IMR-90 (cell line): ENCODE measurements at regions not wholly inside any gene's neighbourhood (a gene's known extent, or its start where the extent isn't known, plus 50 kb on each side); places are given as distances from the start of the nearest gene placed in this dataset.
A peak's percentile ranks its signal among the peaks of the same experiment; 100 is the strongest.

Experiments used
- ATAC-seq: fragments of 200-7000 bp; cut with Tn5 transposase; 2 replicates; pipeline ENCODE4 v1.9.1; 2020; ENCODE audit warnings: low read depth, mild to moderate bottlenecking, moderate library complexity
- BruUV-seq: library from RNA; stranded (reverse); fragments of 400-500 nt; replicated peaks from 2 replicates; lab custom pipeline; 2021; lab: Mats Ljungman, UMichigan
- CTCF ChIA-PET: fragments of 300-600 bp; formaldehyde crosslinking; extraction: SDS; loops from one replicate; lab custom pipeline; 2021; ENCODE audit warnings: antibody characterized with exemption; lab: Yijun Ruan, JAX
- POLR2A ChIA-PET: fragments of 300-600 bp; sonication (Branson Sonifier 250); formaldehyde crosslinking; loops from one replicate; lab custom pipeline; 2022; ENCODE audit warnings: antibody characterized with exemption; ENCODE audit not compliant: unreplicated experiment; lab: Charles Lee
- DNase-seq: peaks from one replicate; pipeline ENCODE4 v3.0.0; 2013
- H2AFZ ChIP-seq: replicated peaks from 2 replicates; pipeline ENCODE3; 2013; ENCODE audit warnings: low read length, mild to moderate bottlenecking; ENCODE audit not compliant: poor library complexity
- H2AK5ac ChIP-seq: 2 replicates; pipeline ENCODE4 v1.6.1; 2013; ENCODE audit warnings: low read depth, low read length, inconsistent platforms
- H2AK9ac ChIP-seq: replicated peaks from 2 replicates; pipeline ENCODE3; 2013; ENCODE audit warnings: mild to moderate bottlenecking, low read depth, low read length, moderate library complexity; ENCODE audit not compliant: poor library complexity
- H2BK120ac ChIP-seq: 2 replicates; pipeline ENCODE4 v1.6.1; 2013; ENCODE audit warnings: low read depth, low read length, inconsistent platforms
- H2BK15ac ChIP-seq: 3 replicates; pipeline ENCODE4 v1.6.1; 2013; ENCODE audit warnings: low read depth, low read length, inconsistent platforms
- H2BK20ac ChIP-seq: 2 replicates; pipeline ENCODE4 v1.6.1; 2013; ENCODE audit warnings: low read depth, mild to moderate bottlenecking, inconsistent platforms, low read length, moderate library complexity
- H2BK5ac ChIP-seq: 2 replicates; pipeline ENCODE4 v1.6.1; 2013; ENCODE audit warnings: mild to moderate bottlenecking, low read depth, low read length, inconsistent platforms; ENCODE audit not compliant: poor library complexity, severe bottlenecking
- H3K14ac ChIP-seq: replicated peaks from 2 replicates; pipeline ENCODE4 v1.6.1; 2013; ENCODE audit warnings: low read depth, low read length, inconsistent platforms
- H3K18ac ChIP-seq: 2 replicates; pipeline ENCODE4 v1.6.1; 2013; ENCODE audit warnings: low read depth, low read length, control low read depth
- H3K23ac ChIP-seq: 2 replicates; pipeline ENCODE4 v1.6.1; 2013; ENCODE audit warnings: low read depth, low read length, inconsistent platforms
- H3K27ac ChIP-seq: 2 replicates; pipeline ENCODE4 v1.5.1; 2013; ENCODE audit warnings: mild to moderate bottlenecking, control low read depth, low read length; ENCODE audit not compliant: insufficient read depth
- H3K27me3 ChIP-seq: 2 replicates; pipeline ENCODE4 v1.6.1; 2013; ENCODE audit warnings: low read length; ENCODE audit not compliant: control insufficient read depth, insufficient read depth
- H3K36me3 ChIP-seq: 2 replicates; pipeline ENCODE4 v1.6.1; 2013; ENCODE audit warnings: low read length, mixed read lengths; ENCODE audit not compliant: control insufficient read depth, insufficient read depth
- H3K4ac ChIP-seq: 2 replicates; pipeline ENCODE4 v1.6.1; 2013; ENCODE audit warnings: low read depth, low read length, inconsistent platforms
- H3K4me1 ChIP-seq: 2 replicates; pipeline ENCODE4 v1.6.1; 2013; ENCODE audit warnings: low read length, mixed read lengths; ENCODE audit not compliant: control insufficient read depth, insufficient read depth
- H3K4me2 ChIP-seq: 2 replicates; pipeline ENCODE4 v1.6.1; 2013; ENCODE audit warnings: low read depth, mild to moderate bottlenecking, control low read depth, low read length, moderate library complexity
- H3K4me3 ChIP-seq: 2 replicates; pipeline ENCODE4 v1.5.1; 2013; ENCODE audit warnings: low read depth, mild to moderate bottlenecking, control low read depth, low read length, moderate library complexity; ENCODE audit not compliant: insufficient read depth
- H3K56ac ChIP-seq: 2 replicates; pipeline ENCODE4 v1.6.1; 2013; ENCODE audit warnings: low read length, inconsistent platforms; ENCODE audit not compliant: insufficient read depth; ENCODE audit errors: extremely low read depth
- H3K79me1 ChIP-seq, 2 experiments: 2 replicates each; pipeline ENCODE4 v1.6.1; 2013; ENCODE audit warnings: low read length in 2 of 2, inconsistent platforms in 1 of 2, low read depth in 1 of 2
- H3K9ac ChIP-seq: 2 replicates; pipeline ENCODE4 v1.6.1; 2013; ENCODE audit warnings: low read depth, low read length, control low read depth
- H3K9me1 ChIP-seq: 2 replicates; pipeline ENCODE4 v1.6.1; 2013; ENCODE audit warnings: low read length, inconsistent platforms; ENCODE audit not compliant: insufficient read depth
- H3K9me3 ChIP-seq: 2 replicates; pipeline ENCODE4 v1.6.1; 2013; ENCODE audit warnings: low read length; ENCODE audit not compliant: control insufficient read depth, insufficient read depth
- H4K20me1 ChIP-seq: 2 replicates; pipeline ENCODE4 v1.6.1; 2013; ENCODE audit warnings: low read length, inconsistent platforms; ENCODE audit not compliant: insufficient read depth
- H4K5ac ChIP-seq: 2 replicates; pipeline ENCODE4 v1.6.1; 2013; ENCODE audit warnings: mild to moderate bottlenecking, low read depth, low read length, control low read depth
- H4K8ac ChIP-seq, 2 experiments: 2 replicates each; pipeline ENCODE4 v1.6.1; 2013; ENCODE audit warnings: low read depth in 2 of 2, low read length in 2 of 2, control low read depth in 1 of 2, inconsistent platforms in 1 of 2
- H4K91ac ChIP-seq: 2 replicates; pipeline ENCODE4 v1.6.1; 2013; ENCODE audit warnings: low read depth, low read length, inconsistent platforms; ENCODE audit not compliant: insufficient read depth
- FOS ChIP-seq: fragments of 150-350 bp; IDR thresholded peaks from 2 replicates; pipeline ENCODE4 v1.6.1; 2016; ENCODE audit warnings: low read depth, low read length
- MAFK ChIP-seq: IDR thresholded peaks from 2 replicates; pipeline ENCODE4 v1.6.1; 2012; ENCODE audit warnings: low read depth, low read length, improper control_type of control experiment
- WGBS, 2 experiments: methylation state at CpG; one replicate each; pipeline versions ENCODE4 v1.1.5 to v1.1.7; 2013; ENCODE audit warnings: missing lambda C conversion rate in 2 of 2; ENCODE audit not compliant: insufficient read length in 1 of 2; ENCODE audit errors: extremely low coverage in 2 of 2; 5-methylcytosine and 5-hydroxymethylcytosine counted together
- dilution Hi-C: fragments of 300-500 bp; cut with HindIII; formaldehyde crosslinking; loops from one replicate; pipeline ENCODE4 v1.14.3; 2018; ENCODE audit warnings: low sequenced_read_pairs; ENCODE audit not compliant: unreplicated experiment
- in situ Hi-C: fragments of 300-500 bp; cut with MboI; formaldehyde crosslinking; loops from 3 replicates; pipeline ENCODE4 v1.14.3; 2019; ENCODE audit warnings: low sequenced_read_pairs, inconsistent platforms, mixed read lengths
- intact Hi-C: fragments of 100-400 bp; cut with micrococcal nuclease; formaldehyde crosslinking; loops from 2 replicates; pipeline ENCODE4 v1.10.0; 2022

DNA sequence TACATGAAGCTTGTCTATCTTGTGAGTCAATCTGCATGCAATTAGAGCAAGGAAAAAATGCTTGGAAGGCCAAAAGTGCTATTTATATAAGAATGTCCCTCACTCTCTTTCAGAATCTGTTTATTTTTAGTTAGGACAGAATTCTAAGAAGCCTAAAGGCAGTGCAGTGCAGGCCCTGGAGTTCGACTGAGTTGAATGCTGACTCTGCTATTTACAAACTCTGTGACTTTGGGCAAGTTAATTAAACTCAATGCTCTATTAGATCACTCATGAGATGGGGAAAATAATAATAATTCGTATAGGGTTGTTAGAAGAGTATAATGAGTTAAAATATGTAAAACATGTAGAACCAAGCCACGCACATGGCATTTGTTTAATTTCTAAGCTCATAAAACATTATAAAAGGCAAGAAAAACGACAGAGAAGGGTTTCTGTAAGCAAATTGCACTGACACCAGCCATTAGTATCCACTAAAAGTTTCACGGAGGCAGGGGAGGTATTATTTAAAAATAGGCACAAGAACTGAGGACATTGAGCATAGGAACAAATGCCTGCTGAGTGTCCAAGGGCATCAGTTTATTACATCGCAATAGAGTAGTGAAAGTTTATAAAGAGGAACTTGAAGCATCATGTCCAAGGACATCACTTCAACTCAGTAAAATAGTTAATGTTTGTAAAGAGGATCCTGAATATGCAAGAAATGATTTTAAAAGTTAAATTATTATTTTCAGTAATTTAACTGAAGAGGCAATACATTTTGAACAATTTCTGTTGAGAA is 115.0 kb upstream of the INPP4B start:
- in situ Hi-C loops, result no loop called here
- Histone ChIP-seq H3K18ac (no peak overlapping the region), H4K20me1 (no peaks in the 10 kb centered on the region), H3K9me3 (no peaks in the 10 kb centered on the region), H3K79me1 (no peaks in the 10 kb centered on the region), H3K27ac (no peak overlapping the region), H3K36me3 (no peaks in the 10 kb centered on the region), H2AK5ac (no peak overlapping the region), H2BK15ac (no peak overlapping the region), H3K27me3 (no peaks in the 10 kb centered on the region), H3K4ac (no peak overlapping the region), H2AK9ac (no peak overlapping the region), H3K56ac (no peak overlapping the region), H4K5ac (no peak overlapping the region), H2BK5ac (no peak overlapping the region), H2AFZ (no peak overlapping the region), H2BK120ac (no peak overlapping the region), H4K8ac (no peak overlapping the region), H3K4me2 (no peak overlapping the region), H3K9ac (no peak overlapping the region), H3K4me3 (no peak overlapping the region), H3K23ac (no peak overlapping the region), H3K9me1 (no peaks in the 10 kb centered on the region), H3K14ac (no peak overlapping the region), H4K91ac (no peak overlapping the region), H3K4me1 (no peaks in the 10 kb centered on the region), H2BK20ac (no peak overlapping the region)
- WGBS, 2 experiments, result no CpG with 5 or more reads among the region's 6 CpGs
- DNase-seq (no peak), ATAC-seq (no peak)
- TF ChIP-seq MAFK (peak; percentile 68), FOS (no peak)
- intact Hi-C loops, result no loop called here
- no TSS peak for BruUV-seq
- POLR2A ChIA-PET, result no interaction called here
- dilution Hi-C loops, result no loop called here
- CTCF ChIA-PET, result interaction anchor here (0.6 to 1.3 kb wide), 2 partner anchors 17 to 594 kb away, joined by 3 to 5 read pairs; no protein-coding TSS in a partner anchor
